Thoracic aorta (tissue), 2 donors: ENCODE measurements at regions not wholly inside any gene's neighbourhood (a gene's known extent, or its start where the extent isn't known, plus 50 kb on each side); places are given as distances from the start of the nearest gene placed in this dataset.

Experiments
- ATAC-seq: fragments of 150-250 bp; one replicate; pipeline ENCODE4 v1.8.0; 2017; ENCODE audit warnings: low read depth; ENCODE audit not compliant: insufficient number of reproducible peaks, low FRiP score
- DNase-seq: peaks from one replicate; pipeline ENCODE4 v3.0.0-alpha.2; 2020; ENCODE audit warnings: low spot score
- H3K27ac ChIP-seq, 2 donors: fragments of 200-600 bp; sonication (generic); 1 replicate in 1 of 2; 2 replicates in 1 of 2; pipeline ENCODE4 v1.5.1; 2016; ENCODE audit warnings: mild to moderate bottlenecking in 2 of 2, moderate library complexity in 2 of 2
- H3K27me3 ChIP-seq: fragments of 200-600 bp; sonication (generic); replicated peaks from 2 replicates; pipeline ENCODE4 v1.6.0; 2016; ENCODE audit warnings: mild to moderate bottlenecking; ENCODE audit not compliant: insufficient read depth
- H3K36me3 ChIP-seq: fragments of 200-600 bp; sonication (generic); one replicate; pipeline ENCODE4 v1.5.1; 2016
- H3K4me1 ChIP-seq, 2 donors: fragments of 200-600 bp; sonication (generic); 1 replicate in 1 of 2; 2 replicates in 1 of 2; pipeline versions ENCODE4 v1.5.1 to v1.6.0; 2016; ENCODE audit warnings: low read depth in 2 of 2, mild to moderate bottlenecking in 1 of 2; ENCODE audit not compliant: control insufficient read depth in 1 of 2
- H3K4me3 ChIP-seq: fragments of 200-600 bp; sonication (generic); 2 replicates; pipeline ENCODE4 v1.5.1; 2016; ENCODE audit warnings: mild to moderate bottlenecking
- H3K9me3 ChIP-seq: fragments of 200-600 bp; sonication (generic); 2 replicates; pipeline ENCODE4 v1.5.1; 2016
- TF ChIP-seq, protein P1 (sequence below): fragments of 200-600 bp; sonication (generic); IDR thresholded peaks from one replicate; pipeline ENCODE4 v1.5.1; 2019; ENCODE audit warnings: antibody characterized with exemption

DNA sequence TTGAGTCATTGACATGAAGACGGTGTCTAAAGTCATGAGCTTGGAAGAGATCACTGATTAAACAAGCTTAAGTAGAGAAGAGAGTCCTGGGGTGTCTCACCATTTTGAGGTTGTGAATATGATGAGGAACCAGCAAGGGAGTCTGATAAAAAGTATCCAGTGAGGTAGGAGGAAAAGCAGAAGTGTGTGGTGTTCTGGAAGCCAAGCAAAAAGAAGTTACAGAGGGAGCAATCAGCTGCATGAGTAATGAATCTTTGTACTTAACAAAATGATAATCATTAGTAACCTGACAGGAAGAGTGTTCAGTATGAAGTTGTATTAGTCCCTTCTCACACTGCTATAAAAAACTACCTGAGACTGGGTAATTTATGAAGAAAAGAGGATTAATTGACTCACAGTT is 131.3 kb downstream of the C11orf87 start:
- DNase-seq (no peak), ATAC-seq (no peak)
- H3K4me3 ChIP-seq: no peak overlapping the region
- no peaks in the 10 kb centered on the region for H3K4me1 ChIP-seq
- H3K36me3 ChIP-seq: no peaks in the 10 kb centered on the region
- no peak overlapping the region for H3K27ac ChIP-seq
- H3K9me3 ChIP-seq: no peaks in the 10 kb centered on the region
- TF ChIP-seq, protein P1, sequence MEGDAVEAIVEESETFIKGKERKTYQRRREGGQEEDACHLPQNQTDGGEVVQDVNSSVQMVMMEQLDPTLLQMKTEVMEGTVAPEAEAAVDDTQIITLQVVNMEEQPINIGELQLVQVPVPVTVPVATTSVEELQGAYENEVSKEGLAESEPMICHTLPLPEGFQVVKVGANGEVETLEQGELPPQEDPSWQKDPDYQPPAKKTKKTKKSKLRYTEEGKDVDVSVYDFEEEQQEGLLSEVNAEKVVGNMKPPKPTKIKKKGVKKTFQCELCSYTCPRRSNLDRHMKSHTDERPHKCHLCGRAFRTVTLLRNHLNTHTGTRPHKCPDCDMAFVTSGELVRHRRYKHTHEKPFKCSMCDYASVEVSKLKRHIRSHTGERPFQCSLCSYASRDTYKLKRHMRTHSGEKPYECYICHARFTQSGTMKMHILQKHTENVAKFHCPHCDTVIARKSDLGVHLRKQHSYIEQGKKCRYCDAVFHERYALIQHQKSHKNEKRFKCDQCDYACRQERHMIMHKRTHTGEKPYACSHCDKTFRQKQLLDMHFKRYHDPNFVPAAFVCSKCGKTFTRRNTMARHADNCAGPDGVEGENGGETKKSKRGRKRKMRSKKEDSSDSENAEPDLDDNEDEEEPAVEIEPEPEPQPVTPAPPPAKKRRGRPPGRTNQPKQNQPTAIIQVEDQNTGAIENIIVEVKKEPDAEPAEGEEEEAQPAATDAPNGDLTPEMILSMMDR: no peak
- H3K27me3 ChIP-seq: no peaks in the 10 kb centered on the region

DNA sequence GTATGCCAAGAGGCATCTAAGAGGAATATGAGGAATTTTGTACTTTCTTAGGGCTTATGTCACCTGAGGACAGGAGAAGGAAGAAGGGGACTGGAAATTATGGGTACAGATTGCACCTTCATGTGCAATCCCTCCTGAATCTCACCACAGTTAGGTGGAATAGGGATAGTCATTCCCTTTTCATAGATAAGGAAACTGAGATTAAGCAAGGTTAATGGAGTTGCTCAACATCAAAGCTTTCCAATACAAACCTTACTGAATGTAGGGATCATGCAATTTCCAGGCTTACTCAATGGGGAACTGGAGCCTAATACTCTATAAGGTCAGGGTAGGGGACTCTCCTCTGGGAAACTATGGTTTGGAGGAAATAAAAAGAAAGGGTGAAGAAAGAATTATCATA is 133.0 kb downstream of the C11orf87 start:
- Histone ChIP-seq H3K27ac (no peak overlapping the region), H3K36me3 (no peaks in the 10 kb centered on the region), H3K4me1 (no peaks in the 10 kb centered on the region), H3K27me3 (no peaks in the 10 kb centered on the region), H3K4me3 (no peak overlapping the region), H3K9me3 (no peaks in the 10 kb centered on the region)
- no peak for ATAC-seq
- TF ChIP-seq, protein P1: no peak
- no peak for DNase-seq

DNA sequence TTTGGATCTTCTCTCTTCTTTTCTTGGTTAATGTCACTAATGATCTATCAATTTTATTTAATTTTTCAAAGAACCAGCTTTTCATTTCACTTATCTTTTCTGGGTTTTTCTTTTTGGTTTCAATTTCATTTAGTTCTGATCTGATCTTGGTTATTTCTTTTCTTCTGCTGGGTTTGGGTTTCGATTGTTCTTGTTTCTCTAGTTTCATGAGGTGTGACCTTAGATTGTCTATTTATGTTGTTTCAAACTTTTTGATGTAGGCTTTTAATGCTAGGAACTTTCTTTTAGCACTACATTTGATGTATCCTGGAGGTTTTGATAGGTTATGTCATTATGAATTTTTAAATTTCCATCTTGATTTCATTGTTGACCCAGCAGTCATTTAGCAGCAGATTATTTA is 142.3 kb downstream of the C11orf87 start:
- H3K27me3 ChIP-seq: no peaks in the 10 kb centered on the region
- DNase-seq (no peak), ATAC-seq (no peak)
- no peaks in the 10 kb centered on the region for H3K36me3 ChIP-seq
- H3K9me3 ChIP-seq: no peaks in the 10 kb centered on the region
- no peak overlapping the region for H3K4me3 ChIP-seq
- H3K27ac ChIP-seq: no peak overlapping the region
- no peaks in the 10 kb centered on the region for H3K4me1 ChIP-seq
- TF ChIP-seq, protein P1: no peak

DNA sequence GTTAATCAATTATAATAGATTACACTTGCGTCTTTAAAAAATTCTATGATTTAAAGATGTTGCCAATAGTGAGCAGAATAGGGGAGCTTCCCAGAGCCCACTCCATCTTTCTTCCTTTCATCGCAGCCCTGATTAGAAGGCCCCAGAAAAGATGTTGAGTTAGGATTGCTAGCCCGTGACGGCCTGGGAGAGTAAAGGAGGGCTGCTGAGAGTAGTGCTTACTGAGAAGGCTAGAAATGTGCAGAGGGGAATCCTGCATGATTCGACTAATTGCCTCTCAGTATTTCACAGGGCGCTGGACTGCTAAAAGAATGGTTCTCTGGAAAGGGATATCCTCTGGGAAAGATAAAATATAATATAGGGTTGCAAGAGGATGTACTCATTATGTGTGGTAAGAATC is 160.5 kb downstream of the C11orf87 start:
- Histone ChIP-seq H3K36me3 (no peaks in the 10 kb centered on the region), H3K27me3 (no peaks in the 10 kb centered on the region), H3K4me3 (no peak overlapping the region), H3K4me1 (no peaks in the 10 kb centered on the region), H3K9me3 (no peaks in the 10 kb centered on the region), H3K27ac (no peak overlapping the region)
- ATAC-seq (no peak), DNase-seq (no peak)
- TF ChIP-seq, protein P1: no peak

DNA sequence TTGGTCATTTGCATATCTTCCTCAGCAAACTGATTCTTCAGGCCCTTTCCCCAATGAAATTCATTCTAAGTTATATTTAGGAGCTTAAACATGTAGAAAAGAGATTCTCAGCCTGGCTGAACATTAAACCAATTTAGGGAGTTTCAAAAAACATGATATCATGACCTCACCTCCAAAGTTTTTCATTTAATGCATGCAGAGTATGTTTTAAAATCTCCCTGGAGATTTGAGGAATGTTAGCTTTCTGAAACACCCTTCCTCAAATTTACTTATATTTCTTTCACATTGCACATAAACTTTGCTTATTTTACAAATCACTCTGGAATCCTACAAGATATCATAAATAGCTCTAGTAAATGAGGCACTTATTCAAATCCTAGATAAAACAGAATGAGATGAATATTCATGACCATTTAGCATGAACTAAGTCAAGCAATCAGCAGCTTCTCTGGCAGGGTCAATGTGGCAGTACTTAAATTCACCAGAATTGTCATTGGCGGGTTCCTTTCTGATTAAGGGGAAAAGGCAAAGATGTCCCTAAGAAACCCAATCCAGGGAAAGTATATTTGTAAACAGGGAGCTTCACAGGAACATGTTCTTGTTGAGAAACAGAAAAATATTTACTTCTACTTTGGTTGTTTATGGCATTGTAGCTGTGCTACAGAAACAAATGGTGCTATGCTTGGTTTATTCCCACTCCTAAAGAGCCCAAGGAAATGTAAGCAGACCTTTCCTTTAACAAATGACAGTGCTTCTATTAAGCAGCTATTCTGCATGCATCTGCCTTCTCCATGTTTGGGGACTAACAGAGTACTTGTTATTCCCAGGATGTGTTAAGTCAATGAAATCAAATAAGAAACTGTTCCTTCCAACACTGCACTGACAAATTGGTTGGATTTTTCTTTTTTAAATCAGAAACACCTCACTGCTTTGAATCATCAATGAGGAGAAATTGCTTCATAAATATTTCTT is 162.3 kb downstream of the C11orf87 start:
- Histone ChIP-seq H3K36me3 (no peaks in the 10 kb centered on the region), H3K27me3 (no peaks in the 10 kb centered on the region)

More for the DNA sequence above, 162.3 kb downstream of the C11orf87 start:
- TF ChIP-seq, protein P1: no peak
- no peak for ATAC-seq
- Histone ChIP-seq H3K9me3 (no peaks in the 10 kb centered on the region), H3K4me1 (no peaks in the 10 kb centered on the region), H3K4me3 (no peak overlapping the region), H3K27ac (no peak overlapping the region)
- no peak for DNase-seq
